Breast epithelium (tissue), 3 donors: ENCODE measurements at regions not wholly inside any gene's neighbourhood (a gene's known extent, or its start where the extent isn't known, plus 50 kb on each side); places are given as distances from the start of the nearest gene placed in this dataset.
"Not testable (repeated sequence)": the region's sequence is repeated elsewhere in the genome, so short reads cannot be mapped to it uniquely, and the experiment has no call there.

Experiments
- CTCF ChIP-seq, 3 donors: fragments of 450-650 bp; IDR thresholded peaks; one replicate each; pipeline ENCODE4 v1.5.1; 2016 to 2017; ENCODE audit warnings: antibody characterized with exemption in 3 of 3, mild to moderate bottlenecking in 3 of 3, moderate library complexity in 3 of 3
- POLR2A ChIP-seq: fragments of 450-650 bp; IDR thresholded peaks from one replicate; pipeline ENCODE4 v1.6.1; 2016; ENCODE audit warnings: antibody characterized with exemption, mild to moderate bottlenecking, moderate library complexity

- not testable (repeated sequence) for TF ChIP-seq CTCF (IDR thresholded peaks at IDR 0.05); POLR2A
Observed at GRCh38 chr1:101600615-101601014, 363.8 kb downstream of the S1PR1 start.
